Glutamatergic neuron (in vitro differentiated cells): ENCODE measurements at regions not wholly inside any gene's neighbourhood (a gene's known extent, or its start where the extent isn't known, plus 50 kb on each side); places are given as distances from the start of the nearest gene placed in this dataset.

ENCODE experiments used
- DNase-seq: peaks from one replicate; pipeline ENCODE4 v3.0.0; 2022
- H3K27ac Mint-ChIP-seq: one replicate; pipeline ENCODE4 v1.8.0; 2020; ENCODE audit warnings: mild to moderate bottlenecking, mixed read lengths, inconsistent platforms; ENCODE audit not compliant: unreplicated experiment
- H3K27me3 Mint-ChIP-seq: one replicate; pipeline ENCODE4 v1.8.0; 2020; ENCODE audit warnings: mild to moderate bottlenecking, moderate library complexity, mixed read lengths, inconsistent platforms; ENCODE audit not compliant: unreplicated experiment
- H3K36me3 Mint-ChIP-seq: one replicate; pipeline ENCODE4 v1.8.0; 2020; ENCODE audit warnings: mild to moderate bottlenecking, mixed read lengths, inconsistent platforms; ENCODE audit not compliant: unreplicated experiment
- H3K4me1 Mint-ChIP-seq: one replicate; pipeline ENCODE4 v1.8.0; 2020; ENCODE audit warnings: mild to moderate bottlenecking, low read depth, mixed read lengths, inconsistent platforms; ENCODE audit not compliant: unreplicated experiment
- H3K4me3 Mint-ChIP-seq: one replicate; pipeline ENCODE4 v1.8.0; 2020; ENCODE audit warnings: mild to moderate bottlenecking, mixed read lengths, inconsistent platforms; ENCODE audit not compliant: unreplicated experiment
- H3K9me3 Mint-ChIP-seq: one replicate; pipeline ENCODE4 v1.8.0; 2020; ENCODE audit warnings: mild to moderate bottlenecking, moderate library complexity, mixed read lengths, inconsistent platforms; ENCODE audit not compliant: unreplicated experiment
- TF ChIP-seq, protein P1 (sequence below): fragments of 200-600 bp; sonication (generic); IDR thresholded peaks from one replicate; pipeline ENCODE4 v1.5.0; 2021; ENCODE audit not compliant: partially characterized antibody, unreplicated experiment

- Mint-ChIP-seq H3K4me1 (peaks cover 2% of the 10 kb centered on the region), H3K36me3 (no peaks in the 10 kb centered on the region), H3K27me3 (peaks cover 2% of the 10 kb centered on the region), H3K9me3 (no peaks in the 10 kb centered on the region), H3K27ac (no peak overlapping the region), H3K4me3 (no peak overlapping the region)
- TF ChIP-seq, protein P1, sequence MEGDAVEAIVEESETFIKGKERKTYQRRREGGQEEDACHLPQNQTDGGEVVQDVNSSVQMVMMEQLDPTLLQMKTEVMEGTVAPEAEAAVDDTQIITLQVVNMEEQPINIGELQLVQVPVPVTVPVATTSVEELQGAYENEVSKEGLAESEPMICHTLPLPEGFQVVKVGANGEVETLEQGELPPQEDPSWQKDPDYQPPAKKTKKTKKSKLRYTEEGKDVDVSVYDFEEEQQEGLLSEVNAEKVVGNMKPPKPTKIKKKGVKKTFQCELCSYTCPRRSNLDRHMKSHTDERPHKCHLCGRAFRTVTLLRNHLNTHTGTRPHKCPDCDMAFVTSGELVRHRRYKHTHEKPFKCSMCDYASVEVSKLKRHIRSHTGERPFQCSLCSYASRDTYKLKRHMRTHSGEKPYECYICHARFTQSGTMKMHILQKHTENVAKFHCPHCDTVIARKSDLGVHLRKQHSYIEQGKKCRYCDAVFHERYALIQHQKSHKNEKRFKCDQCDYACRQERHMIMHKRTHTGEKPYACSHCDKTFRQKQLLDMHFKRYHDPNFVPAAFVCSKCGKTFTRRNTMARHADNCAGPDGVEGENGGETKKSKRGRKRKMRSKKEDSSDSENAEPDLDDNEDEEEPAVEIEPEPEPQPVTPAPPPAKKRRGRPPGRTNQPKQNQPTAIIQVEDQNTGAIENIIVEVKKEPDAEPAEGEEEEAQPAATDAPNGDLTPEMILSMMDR, result no peak
- DNase-seq, result no peak
These were observed 67.3 kb upstream of the SPATS2L start for GRCh38 chr2:200239216-200239615.

DNA sequence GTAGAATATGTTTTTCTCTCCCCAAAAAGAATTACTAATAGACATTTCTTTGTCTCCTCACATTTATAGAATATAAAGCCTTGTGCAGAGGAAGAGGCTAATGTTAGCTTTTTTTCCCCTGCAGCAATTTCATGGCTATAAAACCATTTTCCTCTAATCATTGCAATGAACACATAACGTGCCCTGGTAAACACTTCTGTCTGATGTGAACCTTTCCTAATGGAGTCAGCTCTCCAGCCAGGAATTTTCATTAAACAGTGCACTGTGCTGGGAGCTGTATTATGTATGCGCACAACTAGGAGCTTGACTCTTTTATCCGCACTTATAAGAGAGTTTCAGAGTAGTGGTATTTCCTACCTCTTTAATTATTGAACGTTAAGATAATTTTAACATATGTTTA is 63.9 kb upstream of the SPATS2L start:
- no peak overlapping the region for H3K4me3 Mint-ChIP-seq
- H3K27ac Mint-ChIP-seq, result no peak overlapping the region
- peaks cover 2% of the 10 kb centered on the region for H3K4me1 Mint-ChIP-seq
- no peak for DNase-seq
- no peaks in the 10 kb centered on the region for H3K36me3 Mint-ChIP-seq
- TF ChIP-seq, protein P1, result no peak
- H3K9me3 Mint-ChIP-seq, result no peaks in the 10 kb centered on the region
- H3K27me3 Mint-ChIP-seq, result peaks cover 2% of the 10 kb centered on the region

- TF ChIP-seq, protein P1, result no peak
- Mint-ChIP-seq H3K9me3 (no peaks in the 10 kb centered on the region), H3K4me1 (peaks cover 2% of the 10 kb centered on the region), H3K27me3 (peaks cover 2% of the 10 kb centered on the region), H3K4me3 (no peak overlapping the region), H3K27ac (no peak overlapping the region), H3K36me3 (no peaks in the 10 kb centered on the region)
- DNase-seq, result no peak
These were observed 63.1 kb upstream of the SPATS2L start for GRCh38 chr2:200243441-200243840.

DNA sequence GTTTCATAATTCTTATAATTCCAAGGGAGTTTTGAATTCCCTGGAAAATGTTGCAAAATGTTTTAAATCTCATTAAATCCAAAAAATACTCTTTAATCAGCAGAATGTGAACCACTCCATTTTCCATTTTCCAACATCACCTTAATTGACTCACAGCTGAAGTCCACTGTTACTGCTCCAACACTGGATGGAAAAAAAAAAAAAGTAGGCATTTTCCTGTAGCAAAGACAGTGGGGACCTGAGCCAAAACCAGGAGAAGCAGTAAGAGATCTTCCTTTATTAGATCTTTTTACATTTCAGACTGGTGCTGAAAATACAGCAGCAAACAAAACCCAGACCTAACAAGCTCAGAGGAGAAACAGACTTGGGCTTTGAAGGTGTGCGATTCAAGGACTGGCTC is 62.4 kb upstream of the SPATS2L start:
- no peak overlapping the region for H3K4me3 Mint-ChIP-seq
- DNase-seq, result no peak
- H3K4me1 Mint-ChIP-seq, result peaks cover 2% of the 10 kb centered on the region
- H3K36me3 Mint-ChIP-seq, result no peaks in the 10 kb centered on the region
- H3K27ac Mint-ChIP-seq, result no peak overlapping the region
- peaks cover 2% of the 10 kb centered on the region for H3K27me3 Mint-ChIP-seq
- no peaks in the 10 kb centered on the region for H3K9me3 Mint-ChIP-seq
- TF ChIP-seq, protein P1, result no peak

DNA sequence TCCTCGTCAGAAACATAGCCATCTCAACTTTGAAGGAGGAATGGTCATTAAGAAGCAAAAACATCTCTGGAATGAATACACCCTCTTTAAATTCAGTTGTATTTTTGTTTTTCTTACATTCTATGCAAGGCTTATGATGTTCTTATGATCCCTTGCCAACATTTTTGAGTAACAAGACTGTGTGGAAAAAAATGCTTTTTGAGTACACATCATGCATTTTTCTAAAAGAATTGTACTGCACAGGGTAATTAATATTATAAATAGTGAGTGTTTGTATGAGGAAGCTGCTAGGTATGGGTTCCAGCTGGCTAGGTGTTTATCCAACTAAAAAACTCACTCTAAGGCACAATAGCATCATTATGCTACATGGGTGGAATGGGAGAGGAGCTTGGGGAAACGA is 59.0 kb upstream of the SPATS2L start:
- H3K27me3 Mint-ChIP-seq, result no peaks in the 10 kb centered on the region
- H3K4me1 Mint-ChIP-seq, result peaks cover 2% of the 10 kb centered on the region
- no peak overlapping the region for H3K27ac Mint-ChIP-seq
- no peak for DNase-seq
- H3K9me3 Mint-ChIP-seq, result no peaks in the 10 kb centered on the region
- no peak overlapping the region for H3K4me3 Mint-ChIP-seq
- H3K36me3 Mint-ChIP-seq, result no peaks in the 10 kb centered on the region
- TF ChIP-seq, protein P1, result no peak
